K562 (cell line): ENCODE measurements at regions not wholly inside any gene's neighbourhood (a gene's known extent, or its start where the extent isn't known, plus 50 kb on each side); places are given as distances from the start of the nearest gene placed in this dataset.

ENCODE experiments used
- EP300 ChIP-seq: IDR thresholded peaks from 2 replicates; pipeline ENCODE4 v1.6.1; 2012; ENCODE audit warnings: low read length, improper control_type of control experiment
- RAD21 ChIP-seq, 2 experiments: fragments of 250-450 bp in 1 of 2; fragments of 450-650 bp in 1 of 2; sonication (Bioruptor Pico) in 1 of 2; formaldehyde crosslinking in 1 of 2; IDR thresholded peaks in 1 of 2; conservative IDR thresholded peaks in 1 of 2; 2 replicates each; pipeline versions ENCODE4 v1.4.0 to v1.8.0; 2020 to 2022; ENCODE audit warnings: mild to moderate bottlenecking in 2 of 2, moderate library complexity in 1 of 2
- SP1 ChIP-seq: sonication (generic); formaldehyde crosslinking; IDR thresholded peaks from 2 replicates; pipeline ENCODE4 v1.8.1; 2022; ENCODE audit warnings: mild to moderate bottlenecking, missing genetic modification reagents
- TAF15 ChIP-seq: fragments of 200-400 bp; formaldehyde crosslinking; IDR thresholded peaks from 2 replicates; pipeline ENCODE4 v1.6.1; 2017; ENCODE audit warnings: mild to moderate bottlenecking, low read depth, low read length, moderate library complexity
- TF ChIP-seq, protein P1 (sequence below), 3 experiments: IDR thresholded peaks in 2 of 3; conservative IDR thresholded peaks in 1 of 3; 2 replicates each; pipeline ENCODE4 v1.5.1; 2011 to 2012; ENCODE audit warnings: low read length in 3 of 3, mild to moderate bottlenecking in 3 of 3, control low read depth in 2 of 3, improper control_type of control experiment in 1 of 3, inconsistent platforms in 1 of 3, low read depth in 1 of 3, mixed read lengths in 1 of 3, moderate library complexity in 1 of 3; ENCODE audit not compliant: insufficient read depth in 2 of 3
- TF ChIP-seq, protein P2 (sequence below), 2 experiments: fragments of 450-650 bp; IDR thresholded peaks; 2 replicates each; pipeline ENCODE4 v1.6.1; 2016; ENCODE audit warnings: mild to moderate bottlenecking in 2 of 2, borderline replicate concordance in 1 of 2, low read depth in 1 of 2, moderate library complexity in 1 of 2
- TF ChIP-seq, protein P3 (sequence below): IDR thresholded peaks from 3 replicates; pipeline ENCODE4 v1.6.1; 2011; ENCODE audit warnings: borderline replicate concordance, mild to moderate bottlenecking; ENCODE audit not compliant: insufficient read length, insufficient read depth

DNA sequence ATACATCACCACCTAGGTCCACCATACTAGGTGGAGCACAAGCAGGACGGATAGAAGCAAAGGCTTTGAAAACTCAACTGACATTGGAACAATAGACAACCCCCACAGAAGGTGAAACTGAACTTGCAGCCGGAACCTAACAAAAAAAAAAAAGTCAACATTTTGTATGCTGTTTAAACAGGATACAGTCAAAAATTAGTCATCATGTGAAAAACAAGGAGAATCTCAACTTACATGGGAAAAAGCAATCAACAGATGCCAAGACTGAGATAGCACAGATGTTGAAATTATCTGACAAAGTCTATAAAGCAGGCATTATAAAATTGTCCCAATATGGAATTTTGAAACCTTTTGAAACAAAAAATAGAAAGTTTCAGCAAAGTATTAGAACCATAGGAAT, 123.8 kb downstream of the RAB38 start:
- TF ChIP-seq, protein P1, sequence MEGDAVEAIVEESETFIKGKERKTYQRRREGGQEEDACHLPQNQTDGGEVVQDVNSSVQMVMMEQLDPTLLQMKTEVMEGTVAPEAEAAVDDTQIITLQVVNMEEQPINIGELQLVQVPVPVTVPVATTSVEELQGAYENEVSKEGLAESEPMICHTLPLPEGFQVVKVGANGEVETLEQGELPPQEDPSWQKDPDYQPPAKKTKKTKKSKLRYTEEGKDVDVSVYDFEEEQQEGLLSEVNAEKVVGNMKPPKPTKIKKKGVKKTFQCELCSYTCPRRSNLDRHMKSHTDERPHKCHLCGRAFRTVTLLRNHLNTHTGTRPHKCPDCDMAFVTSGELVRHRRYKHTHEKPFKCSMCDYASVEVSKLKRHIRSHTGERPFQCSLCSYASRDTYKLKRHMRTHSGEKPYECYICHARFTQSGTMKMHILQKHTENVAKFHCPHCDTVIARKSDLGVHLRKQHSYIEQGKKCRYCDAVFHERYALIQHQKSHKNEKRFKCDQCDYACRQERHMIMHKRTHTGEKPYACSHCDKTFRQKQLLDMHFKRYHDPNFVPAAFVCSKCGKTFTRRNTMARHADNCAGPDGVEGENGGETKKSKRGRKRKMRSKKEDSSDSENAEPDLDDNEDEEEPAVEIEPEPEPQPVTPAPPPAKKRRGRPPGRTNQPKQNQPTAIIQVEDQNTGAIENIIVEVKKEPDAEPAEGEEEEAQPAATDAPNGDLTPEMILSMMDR (IDR thresholded peaks at IDR 0.05 in 2 of 3, conservative IDR thresholded peaks at IDR 0.05 in 1 of 3; ENCODE audit: insufficient read depth in 2 of 3, low read depth in 1 of 3, low read length in 3 of 3) = no peak
- TF ChIP-seq TAF15 (no peak), EP300 (no peak), SP1 (CRISPR knock-in tag) (no peak), RAD21 (CRISPR knock-in tag; conservative IDR thresholded peaks at IDR 0.05 in 1 of 2, IDR thresholded peaks at IDR 0.05 in 1 of 2) (no peak)
- TF ChIP-seq, protein P2, sequence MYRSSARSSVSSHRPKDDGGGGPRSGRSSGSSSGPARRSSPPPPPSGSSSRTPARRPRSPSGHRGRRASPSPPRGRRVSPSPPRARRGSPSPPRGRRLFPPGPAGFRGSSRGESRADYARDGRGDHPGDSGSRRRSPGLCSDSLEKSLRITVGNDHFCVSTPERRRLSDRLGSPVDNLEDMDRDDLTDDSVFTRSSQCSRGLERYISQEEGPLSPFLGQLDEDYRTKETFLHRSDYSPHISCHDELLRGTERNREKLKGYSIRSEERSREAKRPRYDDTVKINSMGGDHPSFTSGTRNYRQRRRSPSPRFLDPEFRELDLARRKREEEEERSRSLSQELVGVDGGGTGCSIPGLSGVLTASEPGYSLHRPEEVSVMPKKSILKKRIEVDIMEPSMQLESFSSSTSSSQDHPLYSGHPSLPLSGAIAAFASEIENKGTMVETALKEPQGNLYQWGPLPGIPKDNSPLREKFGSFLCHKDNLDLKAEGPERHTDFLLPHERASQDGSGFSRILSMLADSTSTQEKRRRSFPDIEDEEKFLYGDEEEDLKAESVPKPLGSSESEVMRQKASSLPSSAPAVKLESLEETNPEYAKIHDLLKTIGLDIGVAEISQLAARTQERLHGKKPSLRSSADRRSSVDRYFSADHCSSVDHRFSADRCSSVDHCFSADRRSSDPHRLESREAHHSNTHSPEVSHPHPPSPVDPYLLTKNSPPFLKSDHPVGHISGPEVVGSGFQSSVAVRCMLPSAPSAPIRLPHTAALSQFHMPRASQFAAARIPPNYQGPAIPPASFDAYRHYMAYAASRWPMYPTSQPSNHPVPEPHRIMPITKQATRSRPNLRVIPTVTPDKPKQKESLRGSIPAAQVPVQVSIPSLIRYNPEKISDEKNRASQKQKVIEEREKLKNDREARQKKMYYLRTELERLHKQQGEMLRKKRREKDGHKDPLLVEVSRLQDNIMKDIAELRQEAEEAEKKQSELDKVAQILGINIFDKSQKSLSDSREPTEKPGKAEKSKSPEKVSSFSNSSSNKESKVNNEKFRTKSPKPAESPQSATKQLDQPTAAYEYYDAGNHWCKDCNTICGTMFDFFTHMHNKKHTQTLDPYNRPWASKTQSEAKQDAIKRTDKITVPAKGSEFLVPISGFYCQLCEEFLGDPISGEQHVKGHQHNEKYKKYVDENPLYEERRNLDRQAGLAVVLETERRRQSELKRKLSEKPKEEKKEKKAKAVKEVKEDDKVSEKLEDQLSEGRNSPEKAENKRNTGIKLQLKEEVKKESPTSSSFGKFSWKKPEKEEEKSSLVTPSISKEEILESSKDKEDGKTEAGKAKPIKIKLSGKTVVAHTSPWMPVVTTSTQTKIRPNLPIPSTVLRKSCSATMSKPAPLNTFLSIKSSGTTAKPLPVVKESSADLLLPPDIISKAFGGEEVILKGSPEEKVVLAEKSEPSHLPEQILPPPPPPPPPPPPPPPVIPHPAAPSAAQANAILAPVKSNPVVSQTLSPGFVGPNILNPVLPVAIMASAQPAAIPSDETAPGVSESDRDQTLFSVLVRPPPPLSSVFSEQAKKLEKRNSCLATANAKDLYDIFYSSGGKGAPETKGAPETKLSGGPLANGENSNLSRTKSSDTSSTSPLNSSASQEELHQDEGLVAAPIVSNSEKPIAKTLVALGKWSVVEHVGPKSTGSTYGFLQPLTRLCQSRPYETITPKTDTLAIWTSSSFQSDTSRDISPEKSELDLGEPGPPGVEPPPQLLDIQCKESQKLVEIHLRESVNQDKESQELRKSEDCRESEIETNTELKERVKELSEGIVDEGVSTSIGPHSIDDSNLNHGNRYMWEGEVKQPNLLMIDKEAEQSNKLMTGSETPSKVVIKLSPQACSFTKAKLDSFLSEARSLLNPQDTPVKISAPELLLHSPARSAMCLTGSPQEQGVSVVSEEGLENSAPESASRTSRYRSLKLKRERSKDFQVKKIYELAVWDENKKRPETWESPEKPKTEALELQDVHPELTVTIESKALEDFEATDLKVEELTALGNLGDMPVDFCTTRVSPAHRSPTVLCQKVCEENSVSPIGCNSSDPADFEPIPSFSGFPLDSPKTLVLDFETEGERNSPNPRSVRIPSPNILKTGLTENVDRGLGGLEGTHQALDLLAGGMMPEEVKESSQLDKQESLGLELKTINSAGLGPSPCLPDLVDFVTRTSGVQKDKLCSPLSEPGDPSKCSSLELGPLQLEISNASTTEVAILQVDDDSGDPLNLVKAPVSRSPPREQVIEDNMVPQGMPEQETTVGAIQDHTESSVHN (IDR thresholded peaks at IDR 0.05; ENCODE audit: borderline replicate concordance in 1 of 2, low read depth in 1 of 2) = no peak
- TF ChIP-seq, protein P3, sequence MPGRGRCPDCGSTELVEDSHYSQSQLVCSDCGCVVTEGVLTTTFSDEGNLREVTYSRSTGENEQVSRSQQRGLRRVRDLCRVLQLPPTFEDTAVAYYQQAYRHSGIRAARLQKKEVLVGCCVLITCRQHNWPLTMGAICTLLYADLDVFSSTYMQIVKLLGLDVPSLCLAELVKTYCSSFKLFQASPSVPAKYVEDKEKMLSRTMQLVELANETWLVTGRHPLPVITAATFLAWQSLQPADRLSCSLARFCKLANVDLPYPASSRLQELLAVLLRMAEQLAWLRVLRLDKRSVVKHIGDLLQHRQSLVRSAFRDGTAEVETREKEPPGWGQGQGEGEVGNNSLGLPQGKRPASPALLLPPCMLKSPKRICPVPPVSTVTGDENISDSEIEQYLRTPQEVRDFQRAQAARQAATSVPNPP = no peak
